Loucy (cell line): ENCODE measurements at regions not wholly inside any gene's neighbourhood (a gene's known extent, or its start where the extent isn't known, plus 50 kb on each side); places are given as distances from the start of the nearest gene placed in this dataset.
A peak's percentile ranks its signal among the peaks of the same experiment; 100 is the strongest.
"Not testable (repeated sequence)": the region's sequence is repeated elsewhere in the genome, so short reads cannot be mapped to it uniquely, and the experiment has no call there.

Experiments
- H2AFZ ChIP-seq: fragments of 200-600 bp; sonication (generic); 2 replicates; pipeline ENCODE4 v1.6.0; 2016; ENCODE audit warnings: antibody characterized with exemption, mild to moderate bottlenecking, low read length, moderate library complexity
- H3F3A ChIP-seq: fragments of 200-600 bp; 2 replicates; pipeline ENCODE4 v1.6.0; 2016; ENCODE audit warnings: antibody characterized with exemption, low read depth, mild to moderate bottlenecking
- H3K27me3 ChIP-seq: fragments of 200-600 bp; sonication (generic); 2 replicates; pipeline ENCODE4 v1.6.1; 2014; ENCODE audit warnings: low read length, mild to moderate bottlenecking; ENCODE audit not compliant: insufficient read depth, poor library complexity, severe bottlenecking
- H3K36me3 ChIP-seq: fragments of 200-600 bp; sonication (generic); 2 replicates; pipeline ENCODE4 v1.6.1; 2016; ENCODE audit warnings: low read length; ENCODE audit not compliant: insufficient read depth
- H3K4me1 ChIP-seq: fragments of 200-600 bp; sonication (generic); 2 replicates; pipeline ENCODE4 v1.5.1; 2014; ENCODE audit warnings: low read length, mild to moderate bottlenecking; ENCODE audit not compliant: insufficient read depth, poor library complexity, severe bottlenecking
- H3K4me2 ChIP-seq: fragments of 200-600 bp; sonication (generic); 2 replicates; pipeline ENCODE4 v1.6.0; 2014; ENCODE audit warnings: antibody characterized with exemption, low read length, low read depth, mild to moderate bottlenecking; ENCODE audit not compliant: poor library complexity, severe bottlenecking
- H3K4me3 ChIP-seq: fragments of 200-600 bp; sonication (generic); 2 replicates; pipeline ENCODE4 v1.5.1; 2014; ENCODE audit warnings: low read length, mild to moderate bottlenecking, mixed read lengths; ENCODE audit not compliant: poor library complexity, severe bottlenecking
- H3K79me2 ChIP-seq: fragments of 200-600 bp; sonication (generic); 2 replicates; pipeline ENCODE4 v1.6.1; 2014; ENCODE audit warnings: low read length; ENCODE audit not compliant: insufficient read depth
- H3K9ac ChIP-seq: fragments of 200-600 bp; sonication (generic); 2 replicates; pipeline ENCODE4 v1.6.0; 2014; ENCODE audit warnings: mild to moderate bottlenecking, low read depth, low read length, moderate library complexity; ENCODE audit not compliant: poor library complexity, severe bottlenecking
- H3K9me2 ChIP-seq: fragments of 200-600 bp; sonication (generic); replicated peaks from 2 replicates; pipeline ENCODE4 v1.6.1; 2016; ENCODE audit warnings: low read depth, low read length, mixed read lengths
- H3K9me3 ChIP-seq: fragments of 200-600 bp; sonication (generic); 2 replicates; pipeline ENCODE4 v1.6.1; 2014; ENCODE audit warnings: mild to moderate bottlenecking, antibody characterized with exemption, low read length, low read depth; ENCODE audit not compliant: insufficient read depth
- H4K20me1 ChIP-seq: fragments of 200-600 bp; sonication (generic); 2 replicates; pipeline ENCODE4 v1.6.0; 2014; ENCODE audit warnings: antibody characterized with exemption, low read length, mild to moderate bottlenecking; ENCODE audit not compliant: insufficient read depth, poor library complexity, severe bottlenecking
- EZH2phosphoT487 ChIP-seq: fragments of 200-600 bp; IDR thresholded peaks from 2 replicates; pipeline ENCODE4 v1.6.1; 2018; ENCODE audit warnings: antibody characterized with exemption, mild to moderate bottlenecking, moderate library complexity, borderline replicate concordance
- TF ChIP-seq, protein P1 (sequence below): fragments of 200-600 bp; sonication (generic); conservative IDR thresholded peaks from 2 replicates; pipeline ENCODE4 v1.5.1; 2014; ENCODE audit warnings: mild to moderate bottlenecking, antibody characterized with exemption, low read length

DNA sequence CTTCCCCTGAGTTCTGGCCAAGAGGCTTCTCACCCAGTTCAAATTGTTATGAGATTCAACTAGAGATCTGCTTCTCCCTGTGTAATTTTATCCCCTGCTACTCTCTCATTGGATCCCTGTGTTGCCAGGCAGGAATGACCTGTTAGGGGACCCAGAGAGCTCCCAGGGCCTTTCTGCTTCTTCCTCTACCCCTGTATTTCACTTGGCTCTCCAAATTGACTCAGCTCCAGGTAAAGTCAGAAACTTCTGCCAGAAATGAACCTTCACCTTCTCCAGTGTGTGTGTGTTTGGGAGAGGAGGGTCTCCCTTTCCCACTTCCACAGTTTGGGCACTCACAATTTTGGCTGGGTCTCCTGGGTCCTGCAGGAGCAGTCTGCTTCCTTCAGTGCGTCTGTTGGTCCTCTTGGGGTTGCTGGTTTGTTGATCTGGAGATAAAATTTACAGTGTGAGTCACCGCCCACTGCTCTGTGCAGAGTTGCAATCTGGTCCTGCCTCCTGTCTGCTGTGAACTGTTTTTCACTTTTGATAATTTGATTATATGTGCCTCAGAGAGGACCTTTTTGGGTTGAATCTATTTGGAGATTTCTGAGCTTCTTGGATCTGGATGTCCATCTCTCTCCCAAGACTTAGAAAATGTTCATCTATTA, 112.4 kb upstream of the EDA2R start:
- no peaks in the 10 kb centered on the region for H3K9me2 ChIP-seq
- H2AFZ ChIP-seq: no peak overlapping the region
- no peaks in the 10 kb centered on the region for H3K4me1 ChIP-seq
- TF ChIP-seq, protein P1, sequence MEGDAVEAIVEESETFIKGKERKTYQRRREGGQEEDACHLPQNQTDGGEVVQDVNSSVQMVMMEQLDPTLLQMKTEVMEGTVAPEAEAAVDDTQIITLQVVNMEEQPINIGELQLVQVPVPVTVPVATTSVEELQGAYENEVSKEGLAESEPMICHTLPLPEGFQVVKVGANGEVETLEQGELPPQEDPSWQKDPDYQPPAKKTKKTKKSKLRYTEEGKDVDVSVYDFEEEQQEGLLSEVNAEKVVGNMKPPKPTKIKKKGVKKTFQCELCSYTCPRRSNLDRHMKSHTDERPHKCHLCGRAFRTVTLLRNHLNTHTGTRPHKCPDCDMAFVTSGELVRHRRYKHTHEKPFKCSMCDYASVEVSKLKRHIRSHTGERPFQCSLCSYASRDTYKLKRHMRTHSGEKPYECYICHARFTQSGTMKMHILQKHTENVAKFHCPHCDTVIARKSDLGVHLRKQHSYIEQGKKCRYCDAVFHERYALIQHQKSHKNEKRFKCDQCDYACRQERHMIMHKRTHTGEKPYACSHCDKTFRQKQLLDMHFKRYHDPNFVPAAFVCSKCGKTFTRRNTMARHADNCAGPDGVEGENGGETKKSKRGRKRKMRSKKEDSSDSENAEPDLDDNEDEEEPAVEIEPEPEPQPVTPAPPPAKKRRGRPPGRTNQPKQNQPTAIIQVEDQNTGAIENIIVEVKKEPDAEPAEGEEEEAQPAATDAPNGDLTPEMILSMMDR: no peak
- TF ChIP-seq EZH2phosphoT487: no peak
- H4K20me1 ChIP-seq: no peaks in the 10 kb centered on the region
- H3K4me3 ChIP-seq: no peak overlapping the region
- H3K36me3 ChIP-seq: no peaks in the 10 kb centered on the region
- no peak overlapping the region for H3K9ac ChIP-seq
- no peaks in the 10 kb centered on the region for H3F3A ChIP-seq
- no peaks in the 10 kb centered on the region for H3K79me2 ChIP-seq
- H3K9me3 ChIP-seq: no peaks in the 10 kb centered on the region
- H3K27me3 ChIP-seq: no peaks in the 10 kb centered on the region
- no peak overlapping the region for H3K4me2 ChIP-seq

DNA sequence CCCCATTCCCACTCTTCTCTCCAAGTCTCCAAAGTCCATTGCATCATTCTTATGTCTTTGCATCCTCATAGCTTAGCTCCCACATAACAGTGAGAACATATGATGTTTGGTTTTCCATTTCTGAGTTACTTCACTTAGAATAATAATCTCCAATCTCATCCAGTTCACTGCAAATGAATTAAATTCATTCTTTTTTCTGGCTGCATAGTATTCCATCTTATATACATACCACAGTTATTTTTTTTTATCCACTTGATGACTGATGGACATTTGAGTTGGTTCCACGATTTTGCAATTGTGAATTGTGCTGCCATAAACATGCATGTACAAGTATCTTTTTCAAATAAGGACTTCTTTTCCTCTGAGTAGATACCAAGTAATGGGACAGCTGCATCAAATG, 105.6 kb upstream of the EDA2R start:
- not testable (repeated sequence) for H3K9me2 ChIP-seq, H4K20me1 ChIP-seq, H3F3A ChIP-seq, H3K79me2 ChIP-seq, H3K27me3 ChIP-seq, H3K9me3 ChIP-seq, H3K4me1 ChIP-seq, H3K4me2 ChIP-seq, H2AFZ ChIP-seq, H3K9ac ChIP-seq, H3K36me3 ChIP-seq, H3K4me3 ChIP-seq

DNA sequence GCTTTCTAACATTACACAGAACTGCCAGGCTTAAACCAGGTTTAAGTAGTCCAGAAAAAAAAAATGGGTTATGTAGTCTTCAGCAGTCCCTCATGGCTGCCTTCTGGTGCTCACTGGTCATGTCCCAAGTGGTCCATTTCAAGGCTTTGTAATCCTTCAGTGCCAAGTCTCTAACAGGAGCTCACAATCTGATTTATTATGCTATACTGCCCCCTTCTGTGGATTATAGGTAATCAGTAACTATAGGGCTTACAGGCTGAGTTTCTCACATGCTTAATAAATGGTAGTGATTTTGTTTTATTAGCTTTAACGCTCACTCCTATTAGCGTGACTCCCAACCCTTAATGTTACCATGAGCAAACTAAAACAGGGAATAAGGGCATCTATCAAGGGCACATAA, 92.5 kb upstream of the EDA2R start:
- Histone ChIP-seq H3K4me1 (no peaks in the 10 kb centered on the region), H3K79me2 (no peaks in the 10 kb centered on the region), H3K36me3 (no peaks in the 10 kb centered on the region), H3K9ac (no peak overlapping the region), H3K4me3 (no peak overlapping the region), H3K9me2 (no peaks in the 10 kb centered on the region), H4K20me1 (no peaks in the 10 kb centered on the region), H3K9me3 (no peaks in the 10 kb centered on the region), H3K4me2 (no peak overlapping the region), H2AFZ (no peak overlapping the region), H3F3A (no peaks in the 10 kb centered on the region), H3K27me3 (no peaks in the 10 kb centered on the region)
- no peak for TF ChIP-seq EZH2phosphoT487
- TF ChIP-seq, protein P1: peak; percentile 57

DNA sequence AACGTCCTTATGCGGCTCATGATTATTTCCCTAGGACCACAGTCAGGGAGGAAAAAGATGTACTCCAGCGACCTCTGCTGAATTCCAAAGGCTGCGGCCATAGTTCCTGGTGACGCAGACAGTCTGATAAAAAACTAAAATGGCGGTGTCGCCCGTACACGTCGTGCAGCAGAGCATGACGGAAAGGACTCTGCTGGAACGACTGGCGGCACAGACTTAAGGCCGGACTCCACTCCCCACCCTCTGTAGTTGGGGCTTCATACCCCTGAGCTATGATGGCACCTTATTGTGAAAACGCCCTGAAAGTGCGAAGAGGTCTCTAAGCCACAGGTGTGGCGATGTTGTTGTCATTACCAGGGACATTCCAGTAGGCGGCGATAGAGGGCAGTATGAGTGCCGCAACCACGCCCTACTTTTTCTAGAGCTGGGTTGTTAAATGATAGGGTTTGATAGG, 90.0 kb upstream of the EDA2R start:
- H3K9ac ChIP-seq: peak overlapping the region; percentile 39
- no peak for TF ChIP-seq EZH2phosphoT487
- TF ChIP-seq, protein P1: peak; percentile 72
- no peaks in the 10 kb centered on the region for H4K20me1 ChIP-seq
- peak overlapping the region; percentile 60 for H3K4me2 ChIP-seq
- no peaks in the 10 kb centered on the region for H3F3A ChIP-seq
- H3K27me3 ChIP-seq: no peaks in the 10 kb centered on the region
- no peaks in the 10 kb centered on the region for H3K9me3 ChIP-seq
- H2AFZ ChIP-seq: peak overlapping the region; percentile 99
- H3K4me1 ChIP-seq: no peaks in the 10 kb centered on the region
- H3K4me3 ChIP-seq: peak overlapping the region; percentile 77
- no peaks in the 10 kb centered on the region for H3K9me2 ChIP-seq
- H3K36me3 ChIP-seq: no peaks in the 10 kb centered on the region
- no peaks in the 10 kb centered on the region for H3K79me2 ChIP-seq
